Esophagus squamous epithelium (tissue), 5 donors: ENCODE measurements at regions not wholly inside any gene's neighbourhood (a gene's known extent, or its start where the extent isn't known, plus 50 kb on each side); places are given as distances from the start of the nearest gene placed in this dataset.

Source experiments
- DNase-seq: peaks from one replicate; lab custom pipeline; 2025; lab: John Stamatoyannopoulos, UW
- H3K27ac ChIP-seq, 4 donors: fragments of 200-600 bp; sonication (generic); one replicate each; pipeline ENCODE4 v1.5.1; 2016 to 2019; ENCODE audit warnings: mild to moderate bottlenecking in 1 of 4
- H3K27me3 ChIP-seq, 4 donors: fragments of 200-600 bp; sonication (generic); 1 replicate in 3 of 4; 2 replicates in 1 of 4; pipeline versions ENCODE4 v1.5.1 to v1.6.0; 2017 to 2021; ENCODE audit warnings: antibody characterized with exemption in 1 of 4
- H3K36me3 ChIP-seq, 3 donors: fragments of 200-600 bp; sonication (generic); one replicate each; pipeline ENCODE4 v1.5.1; 2016 to 2019
- H3K4me1 ChIP-seq, 3 donors: fragments of 200-600 bp; sonication (generic); one replicate each; pipeline ENCODE4 v1.5.1; 2017 to 2019
- H3K4me3 ChIP-seq, 4 donors: fragments of 200-600 bp; sonication (generic); 1 replicate in 3 of 4; 2 replicates in 1 of 4; pipeline ENCODE4 v1.5.1; 2016 to 2019; ENCODE audit warnings: mild to moderate bottlenecking in 2 of 4, moderate library complexity in 1 of 4
- H3K9me3 ChIP-seq, 3 donors: fragments of 200-600 bp; sonication (generic); one replicate each; pipeline ENCODE4 v1.5.1; 2016 to 2019
- POLR2A ChIP-seq, 4 donors: fragments of 450-650 bp; IDR thresholded peaks; one replicate each; pipeline ENCODE4 v1.6.1; 2017; ENCODE audit warnings: antibody characterized with exemption in 4 of 4, mild to moderate bottlenecking in 4 of 4, moderate library complexity in 3 of 4
- WGBS, 2 donors: methylation state at CpG; one replicate each; pipeline ENCODE4 v1.1.5; 2018; 5-methylcytosine and 5-hydroxymethylcytosine counted together
- intact Hi-C: fragments of 100-400 bp; cut with DNase I; formaldehyde crosslinking; loops from one replicate; pipeline ENCODE4 v1.15.0; 2022
- TF ChIP-seq, protein P1 (sequence below), 6 experiments: fragments of 450-650 bp in 4 of 6; fragments of 200-600 bp in 2 of 6; sonication (generic) in 2 of 6; IDR thresholded peaks; one replicate each; pipeline ENCODE4 v1.5.1; 2016 to 2019; ENCODE audit warnings: antibody characterized with exemption in 6 of 6, mild to moderate bottlenecking in 4 of 6, moderate library complexity in 4 of 6
- donor health status: DM: yes; HTN: yes; CAD: no.

DNA sequence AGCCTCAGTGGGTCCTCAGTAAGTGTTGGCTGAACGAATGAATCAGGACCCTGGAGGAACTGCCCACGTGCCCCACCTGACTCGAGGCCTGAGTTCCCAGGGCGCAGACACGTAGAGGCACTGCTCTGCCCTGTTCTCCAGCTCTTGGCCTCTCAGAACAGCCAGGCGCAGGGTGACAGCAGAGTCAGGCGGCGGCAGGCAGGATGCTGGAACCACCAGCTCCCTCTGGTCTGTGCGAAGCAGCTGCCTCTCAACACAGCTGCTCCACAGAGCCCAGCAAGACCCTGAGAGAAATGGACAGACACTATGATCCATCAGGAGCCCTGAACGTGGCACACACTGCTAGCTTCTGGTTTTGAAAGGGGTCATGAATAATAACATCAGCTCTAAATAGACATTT is 53.1 kb upstream of the BCO1 start:
- Histone ChIP-seq H3K36me3 (no peaks in the 10 kb centered on the region), H3K27me3 (no peaks in the 10 kb centered on the region), H3K4me3 (no peak overlapping the region), H3K9me3 (no peaks in the 10 kb centered on the region), H3K4me1 (peaks cover 4 to 27% (median 5%) of the 10 kb centered on the region in 3 donors), H3K27ac (no peak overlapping the region)
- intact Hi-C loops = no loop called here
- WGBS, 2 donors = 80 to 83% methylated on average over 4 of the region's 10 CpGs
- no peak for DNase-seq
- TF ChIP-seq POLR2A (IDR thresholded peaks at IDR 0.05) = no peak

DNA sequence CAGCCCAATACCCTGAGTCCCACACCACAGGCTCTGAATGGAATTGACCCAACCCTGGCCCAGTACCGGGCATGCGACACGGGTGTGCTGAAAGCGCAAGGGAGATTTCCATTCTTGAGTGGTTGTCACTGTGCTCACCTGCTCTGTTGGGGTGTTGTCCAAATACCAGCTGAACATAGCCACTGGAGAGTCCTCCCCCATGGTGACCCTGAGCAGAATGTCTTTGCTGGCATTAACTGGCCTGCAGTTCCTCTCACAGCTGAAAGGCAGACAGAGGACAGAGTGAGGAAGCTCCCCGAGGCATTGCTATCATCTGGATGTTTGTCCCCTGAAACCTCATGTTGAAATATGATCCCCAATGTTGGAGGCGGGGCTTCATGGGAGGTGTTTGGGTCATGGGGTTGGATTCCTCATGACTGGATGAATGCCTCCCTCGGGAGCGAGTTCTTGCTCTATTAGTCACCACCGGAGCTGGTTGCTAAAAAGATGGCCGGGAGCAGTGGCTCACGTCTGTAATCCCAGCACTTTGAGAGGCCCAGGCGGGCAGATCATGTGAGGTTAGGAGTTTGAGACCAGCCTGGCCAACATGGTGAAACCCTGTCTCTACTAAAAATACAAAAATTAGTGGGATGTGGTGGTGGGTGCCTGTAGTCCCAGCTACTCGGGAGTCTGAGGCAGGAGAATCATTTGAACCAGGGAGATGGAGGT is 57.3 kb upstream of the BCO1 start:
- Histone ChIP-seq H3K27ac (peak overlapping the region; percentile 47 to 71 (median 61)), H3K27me3 (no peaks in the 10 kb centered on the region), H3K36me3 (no peaks in the 10 kb centered on the region), H3K9me3 (no peaks in the 10 kb centered on the region), H3K4me1 (peaks cover 0 to 12% (median 4%) of the 10 kb centered on the region in 3 donors), H3K4me3 (peak overlapping the region in 2 of 4 donors; percentile 24)
- intact Hi-C loops = no loop called here
- 14 to 49% methylated on average over 6 to 7 of the region's 13 CpGs for WGBS, 2 donors
- TF ChIP-seq POLR2A (IDR thresholded peaks at IDR 0.05) = no peak
- TF ChIP-seq, protein P1, sequence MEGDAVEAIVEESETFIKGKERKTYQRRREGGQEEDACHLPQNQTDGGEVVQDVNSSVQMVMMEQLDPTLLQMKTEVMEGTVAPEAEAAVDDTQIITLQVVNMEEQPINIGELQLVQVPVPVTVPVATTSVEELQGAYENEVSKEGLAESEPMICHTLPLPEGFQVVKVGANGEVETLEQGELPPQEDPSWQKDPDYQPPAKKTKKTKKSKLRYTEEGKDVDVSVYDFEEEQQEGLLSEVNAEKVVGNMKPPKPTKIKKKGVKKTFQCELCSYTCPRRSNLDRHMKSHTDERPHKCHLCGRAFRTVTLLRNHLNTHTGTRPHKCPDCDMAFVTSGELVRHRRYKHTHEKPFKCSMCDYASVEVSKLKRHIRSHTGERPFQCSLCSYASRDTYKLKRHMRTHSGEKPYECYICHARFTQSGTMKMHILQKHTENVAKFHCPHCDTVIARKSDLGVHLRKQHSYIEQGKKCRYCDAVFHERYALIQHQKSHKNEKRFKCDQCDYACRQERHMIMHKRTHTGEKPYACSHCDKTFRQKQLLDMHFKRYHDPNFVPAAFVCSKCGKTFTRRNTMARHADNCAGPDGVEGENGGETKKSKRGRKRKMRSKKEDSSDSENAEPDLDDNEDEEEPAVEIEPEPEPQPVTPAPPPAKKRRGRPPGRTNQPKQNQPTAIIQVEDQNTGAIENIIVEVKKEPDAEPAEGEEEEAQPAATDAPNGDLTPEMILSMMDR (IDR thresholded peaks at IDR 0.05) = no peak
- peak; percentile 12 for DNase-seq

DNA sequence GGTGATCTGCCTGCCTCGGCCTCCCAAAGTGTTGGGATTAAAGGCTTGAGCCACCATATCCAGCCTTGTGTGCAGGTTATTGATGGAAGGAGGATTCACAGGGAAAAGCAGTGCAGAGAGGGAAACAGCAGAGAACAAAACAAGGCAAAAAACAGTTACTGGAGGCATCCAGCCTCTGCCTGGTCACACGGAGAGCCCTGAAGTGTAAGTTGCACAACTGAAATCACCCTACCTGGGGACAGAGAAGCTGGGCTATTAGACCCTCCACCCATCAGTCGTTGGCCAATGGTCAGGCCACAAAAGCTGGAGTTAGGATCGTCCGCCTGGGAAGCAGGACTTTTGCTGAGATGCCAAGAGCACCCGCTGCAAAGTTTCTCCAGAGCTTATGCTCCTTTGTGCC is 57.9 kb upstream of the BCO1 start:
- intact Hi-C loops = no loop called here
- no peaks in the 10 kb centered on the region for H3K27me3 ChIP-seq
- peak overlapping the region; percentile 47 to 71 (median 61) for H3K27ac ChIP-seq
- peaks cover 0 to 12% (median 4%) of the 10 kb centered on the region in 3 donors for H3K4me1 ChIP-seq
- DNase-seq = no peak
- TF ChIP-seq POLR2A (IDR thresholded peaks at IDR 0.05) = no peak
- TF ChIP-seq, protein P1 (IDR thresholded peaks at IDR 0.05) = no peak
- no peaks in the 10 kb centered on the region for H3K36me3 ChIP-seq
- 57 to 70% methylated on average over 6 of the region's 6 CpGs for WGBS, 2 donors
- H3K9me3 ChIP-seq = no peaks in the 10 kb centered on the region
- H3K4me3 ChIP-seq = peak overlapping the region in 2 of 4 donors; percentile 24

DNA sequence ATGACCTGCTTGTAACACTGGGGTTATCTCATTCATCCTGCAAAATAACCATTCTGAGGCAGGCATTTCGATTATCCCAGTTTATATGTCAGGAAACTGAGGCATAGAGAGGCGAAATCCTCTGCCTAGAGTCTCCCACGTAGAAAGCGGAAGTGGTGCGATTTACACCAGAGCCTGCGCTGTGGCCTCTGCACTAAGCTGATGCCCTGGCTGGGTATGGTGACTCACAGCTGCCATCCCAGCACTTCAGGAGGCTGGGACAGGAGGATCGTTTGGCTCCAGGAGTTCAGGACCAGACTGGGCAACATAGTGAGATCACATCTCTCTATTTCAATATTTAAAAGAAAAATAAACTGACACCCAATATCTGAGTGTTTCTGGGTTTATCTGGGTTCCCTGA is 59.3 kb upstream of the BCO1 start:
- Histone ChIP-seq H3K9me3 (no peaks in the 10 kb centered on the region), H3K36me3 (no peaks in the 10 kb centered on the region), H3K27me3 (no peaks in the 10 kb centered on the region), H3K4me3 (no peak overlapping the region), H3K4me1 (peaks cover 0 to 12% (median 4%) of the 10 kb centered on the region in 3 donors), H3K27ac (peak overlapping the region in 1 of 4 donors; percentile 17)
- 72 to 78% methylated on average over 7 of the region's 7 CpGs for WGBS, 2 donors
- intact Hi-C loops = no loop called here
- DNase-seq = no peak
- TF ChIP-seq, protein P1 (IDR thresholded peaks at IDR 0.05) = no peak
- no peak for TF ChIP-seq POLR2A (IDR thresholded peaks at IDR 0.05)

DNA sequence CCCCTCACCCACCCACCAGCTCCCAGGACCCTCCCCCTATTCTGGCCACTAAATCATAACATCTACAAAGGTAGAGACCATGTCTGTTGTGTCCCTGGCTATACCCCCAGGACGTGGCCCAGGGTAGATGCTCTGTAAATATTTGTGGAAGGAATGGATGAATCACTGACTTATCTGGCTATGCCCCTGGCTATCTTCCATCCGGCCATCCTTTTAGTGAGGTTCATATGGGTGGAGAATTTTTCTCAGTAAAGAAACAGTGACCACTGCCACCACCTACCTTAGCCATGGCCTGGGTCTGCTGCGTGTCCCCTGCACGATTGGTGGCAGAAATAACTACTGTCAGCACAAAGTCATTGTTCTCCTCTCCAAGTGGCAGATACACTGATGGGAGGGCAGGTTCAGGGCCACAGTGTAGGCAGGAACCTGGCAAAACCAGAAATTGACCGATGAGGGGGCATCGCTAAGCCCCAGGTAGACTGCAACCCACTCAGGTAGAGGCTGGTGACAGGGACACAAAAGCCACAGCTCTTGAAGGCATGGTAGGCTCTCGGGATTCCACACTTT is 63.1 kb upstream of the BCO1 start:
- Histone ChIP-seq H3K4me1 (no peaks in the 10 kb centered on the region), H3K36me3 (no peaks in the 10 kb centered on the region), H3K27me3 (no peaks in the 10 kb centered on the region), H3K4me3 (no peak overlapping the region), H3K9me3 (no peaks in the 10 kb centered on the region), H3K27ac (no peak overlapping the region)
- intact Hi-C loops = no loop called here
- no peak for TF ChIP-seq POLR2A (IDR thresholded peaks at IDR 0.05)
- TF ChIP-seq, protein P1 (IDR thresholded peaks at IDR 0.05) = no peak
- DNase-seq = no peak
- 24 to 70% methylated on average over 3 to 6 of the region's 7 CpGs for WGBS, 2 donors
